Lower lobe of right lung (tissue), 2 donors: ENCODE measurements at regions not wholly inside any gene's neighbourhood (a gene's known extent, or its start where the extent isn't known, plus 50 kb on each side); places are given as distances from the start of the nearest gene placed in this dataset.

ENCODE experiments used
- ATAC-seq, 2 donors: fragments of 200-7000 bp; cut with Tn5 transposase; one replicate each; pipeline ENCODE4 v1.9.1; 2020 to 2022; ENCODE audit warnings: mild to moderate bottlenecking in 2 of 2, moderate library complexity in 2 of 2
- DNase-seq: peaks from one replicate; pipeline ENCODE4 v3.0.0-alpha.2; 2020
- H3K27ac ChIP-seq: fragments of 200-600 bp; one replicate; pipeline ENCODE4 v1.8.0; 2022
- H3K27me3 ChIP-seq: fragments of 200-600 bp; one replicate; pipeline ENCODE4 v1.8.0; 2022; ENCODE audit warnings: low read depth
- H3K36me3 ChIP-seq: fragments of 200-600 bp; one replicate; pipeline ENCODE4 v1.8.0; 2022; ENCODE audit warnings: mild to moderate bottlenecking
- H3K4me1 ChIP-seq: fragments of 200-600 bp; one replicate; pipeline ENCODE4 v1.8.0; 2022
- H3K4me3 ChIP-seq: fragments of 200-600 bp; one replicate; pipeline ENCODE4 v1.8.0; 2022; ENCODE audit warnings: mild to moderate bottlenecking
- H3K9me3 ChIP-seq: fragments of 200-600 bp; one replicate; pipeline ENCODE4 v1.8.0; 2022
- CTCF ChIP-seq: fragments of 200-600 bp; IDR thresholded peaks from one replicate; pipeline ENCODE4 v1.8.0; 2022; ENCODE audit warnings: antibody characterized with exemption, mild to moderate bottlenecking
- intact Hi-C: fragments of 100-400 bp; cut with DNase I; formaldehyde crosslinking; loops from one replicate; pipeline ENCODE4 v1.11.0; 2022
- donor health status: DM: no; HTN: yes; CAD: no; lungs with severe emphysema.

GRCh38 chr2:195313962-195314361 is 343.1 kb upstream of the SLC39A10 start:
- H3K4me3 ChIP-seq: no peak overlapping the region
- no peaks in the 10 kb centered on the region for H3K9me3 ChIP-seq
- ATAC-seq: no peak
- H3K4me1 ChIP-seq: no peaks in the 10 kb centered on the region
- H3K27ac ChIP-seq: no peak overlapping the region
- no peaks in the 10 kb centered on the region for H3K27me3 ChIP-seq
- DNase-seq: no peak
- TF ChIP-seq CTCF: no peak
- H3K36me3 ChIP-seq: no peaks in the 10 kb centered on the region
- intact Hi-C loops: no loop called here

GRCh38 chr2:195312662-195313061 is 344.4 kb upstream of the SLC39A10 start:
- Histone ChIP-seq H3K27ac (no peak overlapping the region), H3K27me3 (no peaks in the 10 kb centered on the region), H3K9me3 (no peaks in the 10 kb centered on the region), H3K4me1 (no peaks in the 10 kb centered on the region), H3K36me3 (no peaks in the 10 kb centered on the region), H3K4me3 (no peak overlapping the region)
- no peak for ATAC-seq
- intact Hi-C loops: no loop called here
- no peak for TF ChIP-seq CTCF
- DNase-seq: no peak

GRCh38 chr2:195308163-195308562 is 348.9 kb upstream of the SLC39A10 start:
- no peaks in the 10 kb centered on the region for H3K4me1 ChIP-seq
- no peak overlapping the region for H3K4me3 ChIP-seq
- no peak for ATAC-seq
- no peaks in the 10 kb centered on the region for H3K36me3 ChIP-seq
- H3K27ac ChIP-seq: no peak overlapping the region
- no peaks in the 10 kb centered on the region for H3K9me3 ChIP-seq
- no peak for TF ChIP-seq CTCF
- intact Hi-C loops: no loop called here
- H3K27me3 ChIP-seq: no peaks in the 10 kb centered on the region
- DNase-seq: no peak

GRCh38 chr2:195307751-195308150 is 349.3 kb upstream of the SLC39A10 start:
- Histone ChIP-seq H3K9me3 (no peaks in the 10 kb centered on the region), H3K27ac (no peak overlapping the region), H3K4me1 (no peaks in the 10 kb centered on the region), H3K27me3 (no peaks in the 10 kb centered on the region), H3K4me3 (no peak overlapping the region), H3K36me3 (no peaks in the 10 kb centered on the region)
- DNase-seq (no peak), ATAC-seq (no peak)
- intact Hi-C loops: no loop called here
- no peak for TF ChIP-seq CTCF

- intact Hi-C loops: no loop called here
These were observed 352.7 kb upstream of the SLC39A10 start for GRCh38 chr2:195304310-195304709.

More at GRCh38 chr2:195304310-195304709, 352.7 kb upstream of the SLC39A10 start:
- Histone ChIP-seq H3K4me3 (no peak overlapping the region), H3K36me3 (no peaks in the 10 kb centered on the region), H3K9me3 (no peaks in the 10 kb centered on the region), H3K4me1 (no peaks in the 10 kb centered on the region), H3K27me3 (no peaks in the 10 kb centered on the region), H3K27ac (no peak overlapping the region)
- no peak for TF ChIP-seq CTCF
- DNase-seq: no peak
- no peak for ATAC-seq
